SIG-M5 treated with dmso at 0.1 percent for 504 hours (cell line): ENCODE measurements at regions not wholly inside any gene's neighbourhood (a gene's known extent, or its start where the extent isn't known, plus 50 kb on each side); places are given as distances from the start of the nearest gene placed in this dataset.

Source experiments
- DNase-seq: peaks from one replicate; lab custom pipeline; 2025; ENCODE audit not compliant: unreplicated experiment; lab: John Stamatoyannopoulos, UW

DNA sequence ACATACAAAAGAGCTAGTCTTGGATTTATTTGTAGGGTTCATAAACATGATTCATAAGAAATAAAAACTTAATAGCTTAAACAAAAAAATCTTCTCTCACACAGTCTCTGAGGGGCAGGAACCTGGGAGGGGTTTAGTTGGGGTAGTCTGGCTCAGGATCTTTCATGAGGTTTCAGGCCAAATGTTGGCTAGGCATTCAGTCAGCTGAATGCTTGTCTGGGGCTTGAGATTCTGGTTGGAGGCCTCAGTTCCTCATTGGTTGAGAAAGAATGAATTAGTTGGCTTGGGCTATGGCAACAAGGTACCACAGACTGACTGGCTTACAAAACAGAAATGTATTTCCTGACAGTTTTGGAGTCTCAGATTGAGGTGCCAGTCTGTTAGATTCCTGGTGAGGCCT lies 74.3 kb downstream of the ANKRD7 start:
- no peak for DNase-seq

DNA sequence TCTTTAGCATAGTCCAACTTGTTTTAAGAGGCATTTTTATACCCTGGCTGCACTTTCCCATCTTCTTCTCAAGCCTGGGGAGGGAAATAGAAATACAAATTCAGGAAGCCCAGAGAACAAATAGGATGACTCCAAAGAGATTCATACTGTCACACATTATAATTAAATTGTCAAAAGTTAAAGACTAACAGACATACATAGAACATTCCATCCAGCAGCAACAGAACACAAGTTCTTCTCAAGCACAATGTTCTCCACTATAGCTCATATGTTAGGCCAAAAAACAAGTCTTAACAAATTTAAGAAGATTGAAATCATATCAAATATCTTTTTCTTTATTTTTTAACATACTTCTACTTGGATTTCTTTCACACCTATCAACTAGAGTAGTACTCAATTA lies 75.7 kb downstream of the ANKRD7 start:
- DNase-seq: no peak

DNA sequence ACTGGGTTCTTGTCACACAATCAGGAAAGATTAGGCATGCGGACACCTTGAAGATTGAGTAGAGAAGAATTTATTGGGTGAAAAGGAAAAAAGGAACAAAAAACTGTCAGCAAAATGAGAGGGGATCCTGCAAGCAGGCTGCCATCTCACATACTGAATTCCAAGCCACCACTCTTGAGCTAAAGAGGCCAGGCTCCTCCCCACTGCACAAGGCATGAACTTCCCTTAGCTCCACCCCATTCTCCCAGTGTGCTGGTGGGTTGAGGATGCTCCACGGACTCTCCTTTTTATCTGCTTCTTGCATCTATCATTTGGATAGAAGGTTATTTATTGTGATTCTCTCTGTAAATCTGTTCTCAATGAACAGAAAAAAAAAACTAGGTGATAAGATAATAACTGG lies 79.6 kb downstream of the ANKRD7 start:
- no peak for DNase-seq

DNA sequence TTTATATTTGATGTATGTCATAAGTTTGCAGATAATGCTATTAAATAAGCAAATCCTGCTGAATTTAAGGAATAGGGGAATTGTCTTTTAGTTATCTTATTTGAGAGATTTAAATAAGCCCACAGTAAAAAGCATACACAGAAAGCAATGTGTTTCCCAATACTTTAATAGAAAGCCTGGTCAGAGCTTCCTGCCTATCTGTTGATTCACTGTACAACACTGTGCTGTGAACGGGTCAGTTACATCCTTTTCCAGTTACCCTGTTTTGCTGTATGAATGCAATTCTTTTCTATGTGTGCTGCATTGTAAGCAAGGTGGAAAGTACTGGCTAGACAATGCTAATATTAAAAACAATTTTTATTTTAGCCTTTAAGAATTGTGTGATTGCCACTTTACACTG lies 81.2 kb downstream of the ANKRD7 start:
- DNase-seq: peak; percentile 61

DNA sequence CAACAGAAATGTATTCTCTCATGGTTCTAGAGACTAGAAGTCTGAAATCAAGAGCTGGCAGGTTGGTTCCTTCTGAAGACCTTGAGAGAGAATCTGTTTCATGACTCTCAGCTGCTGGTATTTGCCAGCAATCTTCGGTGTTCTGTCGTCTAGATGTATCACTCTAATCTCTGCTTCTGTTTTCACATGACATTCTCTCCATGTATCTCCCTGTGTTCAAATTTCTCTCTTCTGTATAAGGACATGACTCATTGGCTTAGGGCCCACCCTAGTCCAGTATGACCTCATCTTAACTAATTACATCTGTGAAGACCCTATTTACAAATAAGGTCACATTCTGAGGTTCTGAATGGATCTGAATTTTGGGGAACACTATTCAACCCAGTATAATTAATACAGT lies 82.3 kb downstream of the ANKRD7 start:
- DNase-seq: no peak

DNA sequence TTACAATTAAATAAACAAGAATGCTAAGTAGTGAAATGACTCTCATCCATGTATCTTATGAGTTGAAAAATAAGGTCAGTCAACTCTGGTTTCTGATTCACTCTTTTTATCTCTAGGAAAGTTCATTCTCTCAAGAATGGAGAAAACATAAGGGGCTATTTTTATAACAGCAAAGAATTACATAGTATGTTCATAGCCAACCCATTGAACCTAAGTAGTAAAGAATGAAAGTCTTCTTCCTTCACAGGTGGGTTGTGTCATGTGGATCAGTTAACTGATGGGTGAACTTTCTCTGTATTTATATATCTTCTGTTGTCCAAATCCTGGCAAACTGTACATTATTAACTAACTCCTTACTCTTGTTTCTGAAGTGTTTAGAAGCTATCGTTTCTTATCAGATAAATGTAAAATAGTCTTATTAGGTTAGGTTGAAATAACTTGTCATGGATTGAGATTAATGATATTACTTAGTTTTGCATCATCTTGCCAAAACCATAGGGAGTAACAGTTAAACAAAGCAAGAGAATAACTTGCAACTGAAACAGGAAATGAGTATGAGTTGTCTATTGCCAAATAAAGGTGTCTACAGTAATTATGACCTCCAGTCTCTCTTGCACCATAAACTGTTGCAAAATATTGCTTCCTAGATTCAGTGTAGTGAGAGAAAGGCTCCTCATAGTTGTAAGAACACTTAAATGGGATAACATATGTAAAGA lies 86.8 kb downstream of the ANKRD7 start:
- peak; percentile 97 for DNase-seq

DNA sequence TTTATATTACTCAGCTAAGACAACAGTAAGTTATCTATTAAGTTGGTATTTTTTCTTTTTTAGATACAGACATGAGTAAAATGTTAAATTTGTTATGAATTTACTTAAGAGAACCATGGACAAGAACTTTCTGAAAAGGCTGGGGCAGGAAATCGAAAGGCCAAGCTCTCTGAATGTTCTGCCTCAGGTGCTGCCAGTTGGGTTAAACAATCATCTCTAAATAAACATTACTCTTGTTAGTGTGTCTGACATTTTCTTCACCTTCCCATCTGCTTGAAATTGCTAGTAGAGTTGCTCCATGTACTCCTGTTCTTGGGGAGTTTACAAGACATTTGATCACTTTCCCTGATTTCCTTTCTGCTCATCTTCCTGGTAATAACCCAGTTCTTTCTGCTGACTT lies 87.5 kb downstream of the ANKRD7 start:
- peak; percentile 34 for DNase-seq

DNA sequence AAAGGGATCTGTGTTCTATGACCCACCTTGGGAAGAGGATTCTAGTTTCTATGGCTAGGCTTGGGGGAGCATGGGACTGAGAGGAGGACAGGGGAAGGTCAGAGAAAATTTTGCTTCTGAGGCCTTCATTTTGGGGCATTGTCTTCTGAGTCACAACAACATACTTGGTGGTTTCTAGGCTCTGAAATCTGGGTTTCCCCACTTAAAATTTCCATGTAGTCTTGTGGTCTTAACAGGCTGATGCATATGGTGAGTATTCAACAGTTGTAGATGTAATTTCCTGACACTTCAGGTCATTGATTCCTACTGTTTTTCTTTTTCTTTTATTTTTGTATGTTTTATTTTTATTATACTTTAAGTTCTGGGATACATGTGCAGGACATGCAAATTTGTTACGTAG lies 88.5 kb downstream of the ANKRD7 start:
- no peak for DNase-seq

DNA sequence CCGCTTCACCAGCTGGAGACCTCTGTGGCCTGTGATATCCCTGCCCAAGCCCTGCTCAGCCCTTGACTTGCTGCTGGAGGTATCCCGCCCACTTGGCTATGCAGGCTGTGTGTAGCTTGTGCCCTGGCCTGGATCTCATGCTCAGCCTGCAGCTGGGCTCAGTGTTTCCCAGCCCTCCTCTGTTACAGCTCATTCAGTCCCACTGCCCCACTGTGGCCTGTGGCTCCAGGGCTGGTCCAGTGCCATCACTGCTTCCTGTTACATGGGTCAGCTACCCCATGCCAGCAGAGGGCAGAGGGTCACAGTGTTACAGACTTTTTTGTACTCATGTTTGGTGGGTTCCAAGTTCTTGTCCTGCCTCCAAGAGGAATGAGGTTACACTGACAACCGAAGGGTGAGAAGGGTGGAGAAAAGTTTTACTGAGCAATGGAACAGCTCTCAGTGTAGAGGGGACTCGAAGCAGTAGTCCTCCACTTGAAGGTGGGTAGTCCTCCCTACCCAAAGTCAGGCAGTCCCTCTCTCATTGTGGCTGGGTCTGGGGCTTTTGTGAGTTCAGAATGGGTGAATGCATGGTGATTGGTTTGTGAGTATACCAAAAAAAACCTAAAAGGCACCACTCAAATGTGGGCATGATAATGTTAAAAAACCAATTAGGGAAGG lies 100.4 kb downstream of the ANKRD7 start:
- DNase-seq: no peak

DNA sequence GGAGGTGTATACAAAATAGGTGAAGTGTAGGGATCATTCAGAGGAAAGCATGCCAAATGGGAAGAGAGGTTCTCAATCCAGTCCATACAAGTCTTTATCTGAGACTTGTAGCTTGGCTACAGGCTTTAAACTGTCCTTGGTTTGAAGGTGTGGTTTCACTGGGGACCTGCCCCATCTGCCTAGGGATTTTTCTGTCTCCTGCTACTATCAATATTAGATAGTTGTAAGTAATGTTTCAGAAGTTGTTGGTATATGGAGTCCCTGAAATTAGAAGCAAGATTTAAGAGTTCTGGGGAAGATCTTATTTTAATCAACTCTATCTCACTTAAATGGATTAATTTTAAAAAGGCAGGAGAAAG lies 100.9 kb downstream of the ANKRD7 start:
- no peak for DNase-seq

DNA sequence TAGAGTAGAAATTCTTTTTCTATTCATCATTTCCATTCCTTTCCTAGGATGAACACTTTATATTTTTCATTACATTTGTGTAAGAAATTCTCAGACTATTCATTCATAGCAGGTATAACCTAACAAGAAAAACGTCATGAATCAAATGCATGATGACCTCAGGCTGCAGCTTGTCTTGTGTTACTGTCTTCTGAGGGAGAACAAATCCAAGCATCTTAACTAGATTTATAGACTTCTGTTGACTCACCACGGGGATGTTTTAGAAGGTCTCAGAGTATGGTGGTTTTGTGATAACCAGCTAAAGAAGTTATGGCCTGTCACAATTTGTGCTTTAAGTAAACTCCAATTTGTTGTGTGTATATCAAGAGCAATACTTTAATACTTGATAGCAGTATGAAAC lies 102.7 kb downstream of the ANKRD7 start:
- no peak for DNase-seq

DNA sequence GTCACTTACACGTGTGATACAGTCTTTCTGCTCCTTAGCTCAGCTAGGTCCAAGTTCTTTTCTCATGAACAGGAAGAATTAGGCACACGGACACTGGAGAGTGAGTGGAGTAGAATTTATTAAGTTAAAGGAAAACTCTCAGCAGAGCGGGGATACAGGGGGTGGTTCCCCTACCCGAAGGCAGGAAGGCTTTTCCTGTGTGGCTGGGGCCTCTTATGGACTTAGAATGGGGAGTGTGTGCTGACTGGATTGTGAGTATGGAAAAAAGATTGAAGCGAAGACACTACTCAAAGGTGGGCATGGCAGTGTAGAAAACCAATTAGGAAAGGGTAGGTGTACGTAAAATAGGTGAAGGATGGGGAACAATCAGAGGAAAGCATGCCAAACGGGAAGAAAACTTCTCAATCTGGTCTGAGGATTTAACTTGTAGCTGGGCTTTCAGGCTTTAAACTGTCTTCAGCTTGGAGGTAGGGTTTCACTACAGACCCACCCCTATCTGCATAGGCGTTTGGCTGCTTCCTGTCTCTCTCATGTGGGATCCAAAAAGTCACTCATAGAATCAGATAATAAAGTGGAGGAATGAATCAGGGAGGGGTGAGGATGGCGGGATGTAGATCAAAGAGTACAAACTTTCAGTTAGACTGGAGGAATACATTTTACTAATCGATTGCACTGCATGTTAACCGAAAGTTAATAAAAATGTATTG lies 104.2 kb downstream of the ANKRD7 start:
- DNase-seq: no peak

DNA sequence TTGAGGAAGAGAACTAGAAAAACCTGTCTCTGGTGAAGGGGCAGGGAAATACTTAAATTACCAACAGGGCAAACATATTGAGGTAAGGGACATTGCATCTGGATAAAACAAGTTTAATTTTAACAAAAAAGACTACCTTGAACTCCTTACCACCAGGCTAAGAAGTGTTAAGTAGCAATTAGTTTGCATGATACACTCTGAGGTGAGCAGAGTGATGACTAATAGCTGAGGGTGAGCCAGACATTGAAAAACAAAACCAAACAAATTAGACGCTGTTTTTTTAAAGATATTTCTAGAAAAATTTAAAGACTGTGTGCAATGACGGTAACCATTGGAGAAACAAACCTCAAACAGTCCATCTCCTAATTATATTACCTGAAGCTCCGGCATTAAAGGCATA lies 105.9 kb downstream of the ANKRD7 start:
- DNase-seq: no peak

DNA sequence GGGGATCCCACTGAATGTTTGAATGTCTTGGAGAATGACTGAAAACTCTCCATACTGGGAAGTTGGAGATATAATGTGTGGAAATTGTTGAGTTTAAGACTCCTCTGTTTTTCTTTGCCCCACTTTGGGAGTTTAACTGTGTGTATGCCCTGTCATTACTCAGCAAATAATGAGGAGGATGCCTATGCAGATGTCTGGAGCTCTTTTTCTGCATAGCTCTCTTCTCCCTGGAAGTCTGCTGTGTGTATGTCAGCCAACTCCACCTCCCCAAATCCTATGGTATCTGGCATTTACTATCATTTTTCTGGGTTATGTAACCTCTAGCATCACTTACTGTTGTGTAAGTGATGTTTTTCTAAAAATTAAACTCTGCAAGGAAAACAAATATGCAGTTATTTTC lies 122.2 kb downstream of the ANKRD7 start:
- no peak for DNase-seq

DNA sequence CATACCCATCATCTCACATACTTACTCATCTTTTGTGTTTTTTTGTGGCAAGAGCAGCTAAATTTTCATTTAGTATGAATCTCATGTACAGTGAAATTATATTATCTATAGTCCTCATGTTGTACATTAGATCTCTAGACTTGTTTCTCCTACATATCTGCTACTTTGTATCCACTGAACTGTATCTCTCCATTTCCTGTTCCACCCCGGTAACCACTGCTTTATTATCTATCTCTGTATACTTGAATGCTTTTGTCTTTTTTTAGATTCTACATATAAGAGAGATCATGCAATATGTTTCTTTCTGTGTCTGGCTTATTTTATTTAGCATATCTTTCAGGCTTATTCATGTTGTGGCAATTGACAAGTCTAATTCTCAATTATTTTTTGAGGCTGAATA lies 125.1 kb downstream of the ANKRD7 start:
- no peak for DNase-seq

DNA sequence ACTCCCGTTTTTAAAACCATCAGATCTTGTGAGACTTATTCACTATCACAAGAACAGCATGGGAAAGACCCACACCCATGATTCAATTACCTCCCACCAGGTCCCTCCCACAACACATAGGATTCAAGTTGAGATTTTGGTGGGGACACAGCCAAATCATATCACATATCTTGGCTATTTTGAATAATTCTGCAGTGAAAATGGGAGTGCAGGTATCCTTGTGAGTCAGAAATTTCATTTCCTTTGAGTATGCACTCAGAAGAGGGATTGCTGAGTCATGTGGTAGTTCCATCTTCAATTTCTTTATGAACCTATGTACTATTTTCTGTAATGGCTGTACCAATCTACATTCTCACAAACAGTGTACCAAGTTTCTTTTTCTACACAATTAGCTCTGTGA lies 125.8 kb downstream of the ANKRD7 start:
- no peak for DNase-seq

DNA sequence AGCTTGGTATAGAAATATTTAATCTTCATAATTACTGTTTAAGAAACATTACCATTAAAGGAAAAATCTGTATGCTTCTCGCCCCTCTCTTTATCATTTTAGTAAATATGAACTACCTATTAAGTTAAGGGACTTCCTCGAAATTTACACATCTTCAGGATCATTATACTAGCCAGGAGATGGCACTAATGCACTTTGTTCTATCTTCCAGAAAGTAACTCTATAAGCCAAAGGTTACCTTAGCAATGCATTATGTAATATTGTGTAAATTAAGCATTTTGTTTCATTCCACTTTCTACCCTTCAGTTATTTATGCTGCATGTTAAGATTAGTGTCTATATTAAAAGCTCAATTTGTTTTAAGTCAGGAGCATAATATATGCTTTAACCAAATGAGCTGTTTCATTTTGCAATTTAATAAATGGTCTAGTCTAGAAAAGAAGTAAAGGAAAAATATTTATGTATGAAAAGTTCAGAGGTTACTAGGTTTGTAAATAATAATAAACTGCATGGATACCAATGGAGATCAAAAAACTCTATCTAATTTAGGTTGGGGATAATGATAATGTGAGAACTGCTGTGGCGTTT lies 128.5 kb downstream of the ANKRD7 start:
- DNase-seq: peak; percentile 75

DNA sequence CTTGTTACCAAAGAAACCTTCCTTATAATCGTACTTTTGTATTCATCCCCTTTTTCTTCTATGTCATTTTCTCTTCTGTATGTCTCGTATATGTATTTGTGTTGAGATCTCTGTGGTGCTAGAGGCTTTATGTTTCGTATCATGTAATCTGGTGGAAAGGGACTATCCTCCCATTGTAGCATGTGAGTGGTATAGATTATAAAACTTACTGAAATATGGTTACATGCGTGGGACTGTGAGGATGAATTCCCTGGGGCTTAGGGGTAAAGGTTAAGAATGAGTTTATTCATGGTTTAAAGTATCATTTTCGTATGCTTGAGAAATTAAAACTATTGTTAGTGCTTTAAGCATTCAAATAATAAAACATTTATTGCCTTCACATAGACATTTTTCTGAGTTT lies 141.9 kb downstream of the ANKRD7 start:
- no peak for DNase-seq

DNA sequence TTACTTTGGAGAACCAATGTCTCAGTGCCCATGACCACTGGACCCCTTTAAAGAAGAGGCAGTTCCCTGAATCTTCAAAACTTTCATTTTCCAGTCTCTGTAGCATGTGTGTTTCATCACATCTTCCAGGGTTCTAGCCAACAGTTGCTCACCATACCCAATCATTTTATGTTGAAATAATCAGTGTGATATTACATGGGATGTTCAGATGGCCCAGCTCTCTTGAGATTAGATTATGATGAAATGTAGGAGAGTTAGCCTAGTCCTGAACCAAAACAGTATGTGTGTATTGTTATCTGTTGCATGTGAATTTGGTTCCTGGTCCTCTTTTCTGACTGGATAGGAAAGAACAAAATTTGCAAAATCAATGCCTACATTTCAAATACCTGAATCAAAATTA lies 144.5 kb downstream of the ANKRD7 start:
- DNase-seq: no peak

DNA sequence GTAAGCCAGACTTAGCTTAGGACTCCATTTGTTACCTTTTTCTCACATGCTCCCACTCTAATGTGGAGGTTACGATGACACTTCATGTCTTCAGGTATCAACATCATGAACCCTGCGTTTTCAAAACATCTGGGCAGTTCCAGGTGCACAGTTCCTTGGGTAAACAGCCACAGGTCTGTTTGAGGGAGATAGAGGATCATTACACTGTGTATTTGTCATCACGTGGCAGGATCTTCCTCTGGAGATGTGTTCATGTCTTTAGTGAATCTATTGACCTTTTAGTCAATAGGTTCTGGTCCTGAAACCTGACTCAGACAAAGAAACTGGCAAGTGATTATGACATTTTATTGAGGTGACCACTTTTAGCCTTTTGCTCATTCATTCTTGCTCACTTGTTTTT lies 145.5 kb downstream of the ANKRD7 start:
- DNase-seq: no peak

DNA sequence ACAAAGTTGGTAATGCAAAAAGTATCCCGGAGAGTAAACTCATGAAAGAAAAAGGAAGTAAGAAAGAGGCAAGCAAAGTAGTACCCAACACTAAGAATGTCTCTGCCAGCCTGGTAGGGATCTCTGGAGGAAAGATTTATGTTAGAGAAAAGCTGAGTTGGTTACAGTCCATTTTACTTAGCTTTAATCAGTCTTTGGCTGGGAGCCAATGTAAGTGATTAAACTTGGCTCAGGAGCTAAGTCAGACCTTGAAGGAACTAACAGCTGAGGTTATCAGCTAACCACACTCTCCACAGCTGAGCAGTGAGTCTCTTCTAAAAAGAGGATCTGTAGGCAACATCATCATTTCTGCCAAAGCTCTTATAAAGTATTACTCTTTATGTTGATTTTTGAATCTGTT lies 148.0 kb downstream of the ANKRD7 start:
- DNase-seq: peak; percentile 43

DNA sequence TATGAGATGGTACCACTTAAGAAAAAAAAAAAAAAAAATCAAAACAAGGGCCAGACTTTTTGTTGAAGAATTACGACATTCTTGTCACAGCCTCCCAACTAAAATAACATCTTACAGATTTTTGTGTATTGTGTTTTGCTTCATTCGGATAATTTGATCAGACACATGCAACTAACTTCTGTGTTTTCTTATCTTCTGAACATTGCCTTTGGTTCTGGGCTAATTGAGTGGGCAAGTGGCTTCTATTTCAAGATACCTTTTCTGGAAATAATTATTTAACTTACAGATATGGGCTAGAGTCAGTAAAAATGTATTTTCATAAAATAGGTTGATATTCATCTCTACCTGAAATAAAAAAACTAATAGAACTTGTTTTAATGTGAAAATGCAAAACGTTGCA lies 165.1 kb downstream of the ANKRD7 start:
- DNase-seq: no peak
